ENCODE measurements at regions not wholly inside any gene's neighbourhood (a gene's known extent, or its start where the extent isn't known, plus 50 kb on each side); places are given as distances from the start of the nearest gene placed in this dataset.

DNA sequence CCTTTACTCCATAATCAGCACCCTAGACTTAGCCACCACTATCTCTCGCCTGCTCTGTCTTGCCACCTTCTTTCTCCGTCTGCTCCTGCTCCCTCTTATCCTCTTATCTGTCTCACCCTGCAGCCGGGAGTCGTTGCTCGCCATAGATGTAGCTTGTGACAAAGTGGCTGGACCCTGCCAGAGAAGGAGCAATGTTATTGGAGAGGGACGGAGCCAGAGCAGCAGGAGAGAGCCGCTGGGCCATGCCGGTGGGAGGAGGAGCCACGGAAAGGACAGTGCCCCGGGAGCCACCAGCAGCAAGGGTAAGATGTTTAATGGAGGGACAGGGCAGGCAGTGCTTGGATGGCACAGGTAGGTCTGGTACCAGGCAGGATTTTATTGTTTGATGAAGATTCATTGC is 137.3 kb downstream of the SEC61B start:
- TF ChIP-seq, protein P1, sequence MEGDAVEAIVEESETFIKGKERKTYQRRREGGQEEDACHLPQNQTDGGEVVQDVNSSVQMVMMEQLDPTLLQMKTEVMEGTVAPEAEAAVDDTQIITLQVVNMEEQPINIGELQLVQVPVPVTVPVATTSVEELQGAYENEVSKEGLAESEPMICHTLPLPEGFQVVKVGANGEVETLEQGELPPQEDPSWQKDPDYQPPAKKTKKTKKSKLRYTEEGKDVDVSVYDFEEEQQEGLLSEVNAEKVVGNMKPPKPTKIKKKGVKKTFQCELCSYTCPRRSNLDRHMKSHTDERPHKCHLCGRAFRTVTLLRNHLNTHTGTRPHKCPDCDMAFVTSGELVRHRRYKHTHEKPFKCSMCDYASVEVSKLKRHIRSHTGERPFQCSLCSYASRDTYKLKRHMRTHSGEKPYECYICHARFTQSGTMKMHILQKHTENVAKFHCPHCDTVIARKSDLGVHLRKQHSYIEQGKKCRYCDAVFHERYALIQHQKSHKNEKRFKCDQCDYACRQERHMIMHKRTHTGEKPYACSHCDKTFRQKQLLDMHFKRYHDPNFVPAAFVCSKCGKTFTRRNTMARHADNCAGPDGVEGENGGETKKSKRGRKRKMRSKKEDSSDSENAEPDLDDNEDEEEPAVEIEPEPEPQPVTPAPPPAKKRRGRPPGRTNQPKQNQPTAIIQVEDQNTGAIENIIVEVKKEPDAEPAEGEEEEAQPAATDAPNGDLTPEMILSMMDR (IDR thresholded peaks at IDR 0.05 in 4 of 5, conservative IDR thresholded peaks at IDR 0.05 in 1 of 5), result no peak
- no peak for TF ChIP-seq POLR2A (IDR thresholded peaks at IDR 0.05)
